ENCODE measurements at regions not wholly inside any gene's neighbourhood (a gene's known extent, or its start where the extent isn't known, plus 50 kb on each side); places are given as distances from the start of the nearest gene placed in this dataset.

- TF ChIP-seq CTCF (tag by site-specific recombination; IDR thresholded peaks at IDR 0.05): no peak
- no peak for TF ChIP-seq ZNF10 (tag by site-specific recombination; IDR thresholded peaks at IDR 0.05)
Measured at GRCh38 chr5:109574985-109575384, 114.7 kb upstream of the MAN2A1 start.
